ENCODE measurements at regions not wholly inside any gene's neighbourhood (a gene's known extent, or its start where the extent isn't known, plus 50 kb on each side); places are given as distances from the start of the nearest gene placed in this dataset.

- no peak overlapping the region for H3K27ac ChIP-seq (ENCODE audit: insufficient read depth, low read length)
- no peak overlapping the region for H2AK9ac ChIP-seq (replicated peaks; ENCODE audit: low read depth, low read length, poor library complexity)
- no peak overlapping the region for H4K91ac ChIP-seq (ENCODE audit: insufficient read depth, low read depth, low read length)
- ChIA-PET CTCF (interaction anchor here (0.6 kb wide), 1 partner anchor 16 kb away, joined by 4 read pairs; no protein-coding TSS in a partner anchor), POLR2A (ENCODE audit: unreplicated experiment) (no interaction called here)
- no peak overlapping the region for H2BK120ac ChIP-seq (ENCODE audit: low read depth, low read length)
- H3K4me1 ChIP-seq (ENCODE audit: control insufficient read depth, insufficient read depth, low read length): no peaks in the 10 kb centered on the region
- no peaks in the 10 kb centered on the region for H3K9me1 ChIP-seq (ENCODE audit: insufficient read depth, low read length)
- no peak overlapping the region for H3K23ac ChIP-seq (ENCODE audit: low read depth, low read length)
- no peak overlapping the region for H2BK15ac ChIP-seq (ENCODE audit: low read depth, low read length)
- no peak overlapping the region for H3K56ac ChIP-seq (ENCODE audit: extremely low read depth, insufficient read depth, low read length)
- H3K4me2 ChIP-seq (ENCODE audit: low read depth, low read length): no peak overlapping the region
- ATAC-seq (ENCODE audit: low read depth) (no peak), DNase-seq (no peak)
- no CpG with 5 or more reads among the region's 2 CpGs for WGBS, 2 experiments (ENCODE audit: extremely low coverage in 2 of 2, insufficient read length in 1 of 2)
- H3K9ac ChIP-seq (ENCODE audit: low read depth, low read length): no peak overlapping the region
- no peak overlapping the region for H3K4me3 ChIP-seq (ENCODE audit: insufficient read depth, low read depth, low read length)
- no peak overlapping the region for H3K18ac ChIP-seq (ENCODE audit: low read depth, low read length)
- TF ChIP-seq MAFK (IDR thresholded peaks at IDR 0.05; ENCODE audit: low read depth, low read length): no peak
- TF ChIP-seq, protein P1, sequence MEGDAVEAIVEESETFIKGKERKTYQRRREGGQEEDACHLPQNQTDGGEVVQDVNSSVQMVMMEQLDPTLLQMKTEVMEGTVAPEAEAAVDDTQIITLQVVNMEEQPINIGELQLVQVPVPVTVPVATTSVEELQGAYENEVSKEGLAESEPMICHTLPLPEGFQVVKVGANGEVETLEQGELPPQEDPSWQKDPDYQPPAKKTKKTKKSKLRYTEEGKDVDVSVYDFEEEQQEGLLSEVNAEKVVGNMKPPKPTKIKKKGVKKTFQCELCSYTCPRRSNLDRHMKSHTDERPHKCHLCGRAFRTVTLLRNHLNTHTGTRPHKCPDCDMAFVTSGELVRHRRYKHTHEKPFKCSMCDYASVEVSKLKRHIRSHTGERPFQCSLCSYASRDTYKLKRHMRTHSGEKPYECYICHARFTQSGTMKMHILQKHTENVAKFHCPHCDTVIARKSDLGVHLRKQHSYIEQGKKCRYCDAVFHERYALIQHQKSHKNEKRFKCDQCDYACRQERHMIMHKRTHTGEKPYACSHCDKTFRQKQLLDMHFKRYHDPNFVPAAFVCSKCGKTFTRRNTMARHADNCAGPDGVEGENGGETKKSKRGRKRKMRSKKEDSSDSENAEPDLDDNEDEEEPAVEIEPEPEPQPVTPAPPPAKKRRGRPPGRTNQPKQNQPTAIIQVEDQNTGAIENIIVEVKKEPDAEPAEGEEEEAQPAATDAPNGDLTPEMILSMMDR (conservative IDR thresholded peaks at IDR 0.05; ENCODE audit: low read depth, low read length): peak; percentile 34; the same call in 1 of the 2 replicates
- no peak for TF ChIP-seq ELK1 (IDR thresholded peaks at IDR 0.05; ENCODE audit: borderline replicate concordance, low read depth, low read length)
- no peak overlapping the region for H2AK5ac ChIP-seq (ENCODE audit: low read depth, low read length)
- no peak overlapping the region for H2AFZ ChIP-seq (replicated peaks; ENCODE audit: low read length, poor library complexity)
- dilution Hi-C loops (cut with HindIII; ENCODE audit: low sequenced_read_pairs, unreplicated experiment): no loop called here
- no peak overlapping the region for H4K5ac ChIP-seq (ENCODE audit: low read depth, low read length)
- no peaks in the 10 kb centered on the region for H4K20me1 ChIP-seq (ENCODE audit: insufficient read depth, low read length)
- H3K27me3 ChIP-seq (ENCODE audit: control insufficient read depth, insufficient read depth, low read length): no peaks in the 10 kb centered on the region
- in situ Hi-C loops (cut with MboI; ENCODE audit: low sequenced_read_pairs): no loop called here
- no TSS peak for BruUV-seq (replicated peaks)
- H3K14ac ChIP-seq (replicated peaks; ENCODE audit: low read depth, low read length): no peak overlapping the region
- H4K8ac ChIP-seq (ENCODE audit: low read depth in 2 of 2, low read length in 2 of 2): no peak overlapping the region
- no peaks in the 10 kb centered on the region for H3K79me1 ChIP-seq (ENCODE audit: low read depth in 1 of 2, low read length in 2 of 2)
- H3K36me3 ChIP-seq (ENCODE audit: control insufficient read depth, insufficient read depth, low read length): no peaks in the 10 kb centered on the region
- no peak overlapping the region for H2BK5ac ChIP-seq (ENCODE audit: low read depth, low read length, poor library complexity, severe bottlenecking)
- no peaks in the 10 kb centered on the region for H3K9me3 ChIP-seq (ENCODE audit: control insufficient read depth, insufficient read depth, low read length)
- no peak overlapping the region for H2BK20ac ChIP-seq (ENCODE audit: low read depth, low read length)
- no peak overlapping the region for H3K4ac ChIP-seq (ENCODE audit: low read depth, low read length)
- intact Hi-C loops (cut with micrococcal nuclease): no loop called here
Measured at GRCh38 chr9:27888661-27889295, 315.5 kb upstream of the C9orf72 start.
